Caco-2 (cell line): ENCODE measurements at regions not wholly inside any gene's neighbourhood (a gene's known extent, or its start where the extent isn't known, plus 50 kb on each side); places are given as distances from the start of the nearest gene placed in this dataset.

Experiments
- BruUV-seq: library from RNA; stranded (reverse); fragments of 400-500 nt; replicated peaks from 2 replicates; lab custom pipeline; 2021; lab: Mats Ljungman, UMichigan
- CTCF ChIA-PET: fragments of 300-600 bp; sonication (Branson Sonifier 250); formaldehyde crosslinking; loops from one replicate; lab custom pipeline; 2022; ENCODE audit warnings: antibody characterized with exemption; lab: Charles Lee
- POLR2A ChIA-PET: fragments of 300-600 bp; sonication (Branson Sonifier 250); formaldehyde crosslinking; loops from one replicate; lab custom pipeline; 2022; ENCODE audit warnings: antibody characterized with exemption; lab: Charles Lee
- DNase-seq, 2 experiments: peaks; one replicate each; pipeline versions ENCODE4 v3.0.0 to v3.0.0-alpha.2; 2020 to 2022
- H3K27me3 ChIP-seq: replicated peaks from 2 replicates; pipeline ENCODE4 v1.6.0; 2011; ENCODE audit warnings: low read length; ENCODE audit not compliant: control insufficient read depth, insufficient read depth
- H3K36me3 ChIP-seq: 2 replicates; pipeline ENCODE4 v1.5.1; 2011; ENCODE audit warnings: low read length; ENCODE audit not compliant: control insufficient read depth, insufficient read depth
- H3K4me1 ChIP-seq: fragments of 250-450 bp; sonication (Bioruptor Pico); 2 replicates; pipeline ENCODE4 v1.5.1; 2020; ENCODE audit warnings: mild to moderate bottlenecking
- H3K4me3 ChIP-seq: 2 replicates; pipeline ENCODE4 v1.5.1; 2011; ENCODE audit warnings: low read depth, mild to moderate bottlenecking, control low read depth, low read length
- H3K9me3 ChIP-seq: fragments of 250-450 bp; sonication (Bioruptor Pico); 2 replicates; pipeline ENCODE4 v1.5.1; 2020; ENCODE audit warnings: mild to moderate bottlenecking, moderate library complexity
- H3K27ac Mint-ChIP-seq: one replicate; pipeline ENCODE4 v1.8.0; 2022; ENCODE audit warnings: mixed read lengths; ENCODE audit not compliant: unreplicated experiment
- H3K27me3 Mint-ChIP-seq: one replicate; pipeline ENCODE4 v1.8.0; 2022; ENCODE audit warnings: mixed read lengths; ENCODE audit not compliant: insufficient read depth, unreplicated experiment
- H3K36me3 Mint-ChIP-seq: one replicate; pipeline ENCODE4 v1.8.0; 2022; ENCODE audit warnings: mild to moderate bottlenecking, mixed read lengths; ENCODE audit not compliant: insufficient read depth, unreplicated experiment
- H3K4me1 Mint-ChIP-seq: one replicate; pipeline ENCODE4 v1.8.0; 2022; ENCODE audit warnings: low read depth, mixed read lengths; ENCODE audit not compliant: unreplicated experiment
- H3K4me3 Mint-ChIP-seq: one replicate; pipeline ENCODE4 v1.8.0; 2022; ENCODE audit warnings: mild to moderate bottlenecking, moderate library complexity, mixed read lengths; ENCODE audit not compliant: unreplicated experiment
- H3K9me3 Mint-ChIP-seq: one replicate; pipeline ENCODE4 v1.8.0; 2022; ENCODE audit warnings: mixed read lengths; ENCODE audit not compliant: unreplicated experiment
- intact Hi-C: fragments of 100-400 bp; cut with micrococcal nuclease; formaldehyde crosslinking; loops from one replicate; pipeline ENCODE4 v1.10.0; 2022; ENCODE audit not compliant: unreplicated experiment
- TF ChIP-seq, protein P1 (sequence below), 2 experiments: fragments of 200-600 bp in 1 of 2; IDR thresholded peaks; 1 replicate in 1 of 2; 2 replicates in 1 of 2; pipeline versions ENCODE4 v1.5.1 to v1.8.0; 2011 to 2022; ENCODE audit warnings: antibody characterized with exemption in 1 of 2, control low read depth in 1 of 2, inconsistent platforms in 1 of 2, low read depth in 1 of 2, low read length in 1 of 2, mild to moderate bottlenecking in 1 of 2, moderate library complexity in 1 of 2; ENCODE audit not compliant: insufficient read depth in 1 of 2, severe bottlenecking in 1 of 2, unreplicated experiment in 1 of 2

DNA sequence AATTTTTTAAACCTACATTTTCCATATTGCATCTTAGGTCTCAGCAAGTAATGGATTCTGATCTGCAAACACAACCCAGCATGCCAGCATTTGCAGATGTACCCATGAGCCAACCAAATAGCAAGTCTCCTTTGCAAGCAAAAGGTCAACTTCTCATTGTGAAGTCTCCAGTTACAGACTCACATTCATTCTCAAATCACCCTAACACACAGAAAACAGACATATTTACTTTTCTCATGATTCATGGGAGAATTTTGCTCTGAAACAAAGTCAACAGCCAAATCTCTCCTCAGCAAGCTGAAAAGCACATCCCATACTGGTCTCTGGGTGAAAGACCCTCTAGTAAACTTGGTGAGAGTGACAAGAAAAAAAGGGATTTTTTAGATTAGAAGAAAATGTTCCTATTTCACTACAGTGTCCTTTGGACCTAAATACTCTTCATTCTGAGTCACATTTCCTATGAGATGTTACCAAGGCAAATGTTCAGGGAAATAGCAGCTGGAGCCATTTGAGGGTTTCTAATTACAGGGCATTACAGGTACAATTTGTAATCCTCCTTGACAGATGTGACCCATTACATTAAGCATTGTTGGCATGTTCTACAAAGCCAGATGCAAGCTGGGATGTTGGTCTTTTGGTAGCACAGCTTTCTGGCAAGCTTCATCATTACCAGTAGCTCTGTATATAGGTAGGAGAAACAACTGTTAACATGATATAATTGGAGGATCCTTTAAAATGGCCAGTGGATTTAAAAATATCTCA, 383.3 kb downstream of the SMARCA1 start:
- TF ChIP-seq, protein P1, sequence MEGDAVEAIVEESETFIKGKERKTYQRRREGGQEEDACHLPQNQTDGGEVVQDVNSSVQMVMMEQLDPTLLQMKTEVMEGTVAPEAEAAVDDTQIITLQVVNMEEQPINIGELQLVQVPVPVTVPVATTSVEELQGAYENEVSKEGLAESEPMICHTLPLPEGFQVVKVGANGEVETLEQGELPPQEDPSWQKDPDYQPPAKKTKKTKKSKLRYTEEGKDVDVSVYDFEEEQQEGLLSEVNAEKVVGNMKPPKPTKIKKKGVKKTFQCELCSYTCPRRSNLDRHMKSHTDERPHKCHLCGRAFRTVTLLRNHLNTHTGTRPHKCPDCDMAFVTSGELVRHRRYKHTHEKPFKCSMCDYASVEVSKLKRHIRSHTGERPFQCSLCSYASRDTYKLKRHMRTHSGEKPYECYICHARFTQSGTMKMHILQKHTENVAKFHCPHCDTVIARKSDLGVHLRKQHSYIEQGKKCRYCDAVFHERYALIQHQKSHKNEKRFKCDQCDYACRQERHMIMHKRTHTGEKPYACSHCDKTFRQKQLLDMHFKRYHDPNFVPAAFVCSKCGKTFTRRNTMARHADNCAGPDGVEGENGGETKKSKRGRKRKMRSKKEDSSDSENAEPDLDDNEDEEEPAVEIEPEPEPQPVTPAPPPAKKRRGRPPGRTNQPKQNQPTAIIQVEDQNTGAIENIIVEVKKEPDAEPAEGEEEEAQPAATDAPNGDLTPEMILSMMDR (IDR thresholded peaks at IDR 0.05; ENCODE audit: insufficient read depth in 1 of 2, low read depth in 1 of 2, low read length in 1 of 2, severe bottlenecking in 1 of 2, unreplicated experiment in 1 of 2) = no peak
- intact Hi-C loops = loop anchor here (5.0 kb wide), 1 partner anchor 222 kb away; no protein-coding TSS in a partner anchor
- no TSS peak for BruUV-seq
- Mint-ChIP-seq H3K4me1 (peaks cover 10% of the 10 kb centered on the region), H3K9me3 (no peaks in the 10 kb centered on the region), H3K27me3 (no peaks in the 10 kb centered on the region), H3K36me3 (peaks cover 6% of the 10 kb centered on the region), H3K4me3 (no peak overlapping the region), H3K27ac (no peak overlapping the region)
- peaks cover 16% of the 10 kb centered on the region for H3K4me1 ChIP-seq
- no peaks in the 10 kb centered on the region for H3K36me3 ChIP-seq
- no peaks in the 10 kb centered on the region for H3K27me3 ChIP-seq
- H3K9me3 ChIP-seq = no peaks in the 10 kb centered on the region
- ChIA-PET POLR2A (no interaction called here), CTCF (no interaction called here)
- DNase-seq = no peak
- H3K4me3 ChIP-seq = no peak overlapping the region

DNA sequence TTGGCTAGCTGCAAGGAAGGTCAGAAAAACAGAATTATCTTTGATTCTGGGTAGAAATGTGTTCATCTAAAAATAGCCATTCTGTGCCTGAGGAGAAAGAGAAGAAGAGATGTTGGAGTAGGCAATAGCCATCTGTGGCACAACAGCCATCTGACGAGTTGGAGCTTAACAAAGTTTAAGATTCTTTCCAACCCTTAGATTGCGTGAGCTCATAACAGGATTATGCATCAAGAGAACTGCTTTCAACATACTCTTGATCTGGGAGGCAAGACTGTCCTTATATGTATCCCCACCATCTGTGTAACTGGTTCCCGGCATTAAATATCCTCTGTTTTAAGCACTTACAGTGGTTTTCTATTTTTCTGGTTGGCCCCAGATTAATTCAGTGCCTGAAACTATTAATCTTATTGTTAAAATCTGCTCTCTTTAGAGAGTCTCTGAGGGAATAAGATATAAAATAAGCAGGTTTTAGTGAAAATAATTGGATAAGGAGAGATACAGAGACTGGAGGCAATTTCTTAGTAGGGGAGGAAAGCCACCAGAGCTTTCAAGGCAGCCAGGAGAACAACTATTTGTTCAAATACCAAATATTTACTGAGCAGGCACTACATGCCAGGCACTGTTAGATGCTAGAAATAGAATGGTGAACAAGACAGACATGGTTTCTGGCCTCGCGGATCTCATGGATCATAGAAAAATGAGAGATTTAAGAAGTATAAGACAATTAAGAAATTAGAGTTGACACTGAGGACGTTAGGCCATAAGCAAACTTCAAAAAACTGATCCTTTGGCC, 398.0 kb downstream of the SMARCA1 start:
- no peak for DNase-seq
- POLR2A ChIA-PET = no interaction called here
- Mint-ChIP-seq H3K4me1 (peaks cover 7% of the 10 kb centered on the region), H3K36me3 (no peaks in the 10 kb centered on the region), H3K4me3 (no peak overlapping the region), H3K27me3 (no peaks in the 10 kb centered on the region), H3K9me3 (no peaks in the 10 kb centered on the region), H3K27ac (no peak overlapping the region)
- Histone ChIP-seq H3K4me3 (no peak overlapping the region), H3K4me1 (no peaks in the 10 kb centered on the region), H3K36me3 (no peaks in the 10 kb centered on the region), H3K27me3 (no peaks in the 10 kb centered on the region), H3K9me3 (no peaks in the 10 kb centered on the region)
- CTCF ChIA-PET = interaction anchor here (0.6 kb wide), 1 partner anchor 1073 kb away, joined by 3 read pairs; no protein-coding TSS in a partner anchor
- intact Hi-C loops = no loop called here
- TF ChIP-seq, protein P1 (IDR thresholded peaks at IDR 0.05; ENCODE audit: insufficient read depth in 1 of 2, low read depth in 1 of 2, low read length in 1 of 2, severe bottlenecking in 1 of 2, unreplicated experiment in 1 of 2) = no peak
- no TSS peak for BruUV-seq

DNA sequence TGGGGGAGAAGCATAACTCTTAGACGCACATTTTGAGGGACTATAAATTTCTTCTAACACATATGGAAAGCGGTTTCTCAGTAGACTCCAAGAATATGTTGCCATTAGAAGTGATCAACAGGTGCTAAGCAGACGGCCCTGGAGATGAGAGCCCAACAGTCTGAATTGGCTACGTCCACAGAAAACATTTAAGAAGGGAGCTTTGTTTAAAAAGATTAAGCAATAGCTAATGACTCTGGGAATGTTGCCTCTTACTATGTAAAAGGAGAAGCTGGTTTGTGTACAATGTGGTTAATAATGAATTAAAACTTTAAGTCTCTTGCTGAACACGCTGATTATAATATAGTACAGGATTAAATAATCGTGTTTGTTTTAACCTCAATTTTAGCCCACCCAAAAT, 399.5 kb downstream of the SMARCA1 start:
- ChIA-PET CTCF (interaction anchor here (1.0 kb wide), 1 partner anchor 9 kb away, joined by 3 read pairs; no protein-coding TSS in a partner anchor), POLR2A (no interaction called here)
- peaks cover 7% of the 10 kb centered on the region for H3K4me1 Mint-ChIP-seq
- no peak overlapping the region for H3K27ac Mint-ChIP-seq
- intact Hi-C loops = no loop called here
- DNase-seq = no peak
- no peaks in the 10 kb centered on the region for H3K36me3 ChIP-seq
- TF ChIP-seq, protein P1 (IDR thresholded peaks at IDR 0.05; ENCODE audit: insufficient read depth in 1 of 2, low read depth in 1 of 2, low read length in 1 of 2, severe bottlenecking in 1 of 2, unreplicated experiment in 1 of 2) = no peak
- H3K27me3 ChIP-seq = no peaks in the 10 kb centered on the region
- H3K4me3 ChIP-seq = no peak overlapping the region
- no peak overlapping the region for H3K4me3 Mint-ChIP-seq
- no TSS peak for BruUV-seq
- no peaks in the 10 kb centered on the region for H3K4me1 ChIP-seq
- no peaks in the 10 kb centered on the region for H3K27me3 Mint-ChIP-seq
- H3K9me3 ChIP-seq = no peaks in the 10 kb centered on the region
- H3K36me3 Mint-ChIP-seq = no peaks in the 10 kb centered on the region
- no peaks in the 10 kb centered on the region for H3K9me3 Mint-ChIP-seq
